Suprapubic skin (tissue), 4 donors: ENCODE measurements at regions not wholly inside any gene's neighbourhood (a gene's known extent, or its start where the extent isn't known, plus 50 kb on each side); places are given as distances from the start of the nearest gene placed in this dataset.
"Not testable (repeated sequence)": the region's sequence is repeated elsewhere in the genome, so short reads cannot be mapped to it uniquely, and the experiment has no call there.

Experiments
- POLR2A ChIP-seq, 2 donors: fragments of 450-650 bp; IDR thresholded peaks; one replicate each; pipeline ENCODE4 v1.6.1; 2017; ENCODE audit warnings: antibody characterized with exemption in 2 of 2, mild to moderate bottlenecking in 2 of 2, moderate library complexity in 2 of 2
- POLR2AphosphoS5 ChIP-seq, 3 donors: sonication (generic); formaldehyde crosslinking; IDR thresholded peaks; one replicate each; pipeline ENCODE4 v1.6.1; 2017; ENCODE audit warnings: antibody characterized with exemption in 3 of 3
- TF ChIP-seq, protein P1 (sequence below), 2 donors: fragments of 200-600 bp in 1 of 2; fragments of 450-650 bp in 1 of 2; sonication (generic) in 1 of 2; IDR thresholded peaks; one replicate each; pipeline ENCODE4 v1.5.1; 2016 to 2019; ENCODE audit warnings: antibody characterized with exemption in 2 of 2, mild to moderate bottlenecking in 1 of 2, moderate library complexity in 1 of 2

DNA sequence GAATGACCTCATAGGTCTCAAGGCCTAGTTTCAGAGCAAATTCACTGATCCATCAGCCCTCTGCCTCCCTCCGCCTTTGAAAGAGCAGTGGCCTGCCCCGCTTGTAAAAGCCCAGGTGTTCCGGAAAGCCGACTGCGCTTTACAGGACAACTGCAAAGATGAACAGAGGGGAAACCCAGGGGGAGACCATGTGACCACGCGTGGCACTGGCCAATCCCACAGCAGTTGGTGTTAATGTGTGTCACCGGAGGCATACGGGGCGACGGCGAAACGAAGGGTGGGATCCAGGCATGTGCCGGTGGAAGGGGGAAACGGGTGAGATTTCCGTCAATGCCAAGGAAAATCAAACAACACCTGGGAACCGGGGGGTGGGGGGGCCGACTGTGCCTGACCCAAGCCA is 684.4 kb upstream of the TPTE start:
- TF ChIP-seq, protein P1, sequence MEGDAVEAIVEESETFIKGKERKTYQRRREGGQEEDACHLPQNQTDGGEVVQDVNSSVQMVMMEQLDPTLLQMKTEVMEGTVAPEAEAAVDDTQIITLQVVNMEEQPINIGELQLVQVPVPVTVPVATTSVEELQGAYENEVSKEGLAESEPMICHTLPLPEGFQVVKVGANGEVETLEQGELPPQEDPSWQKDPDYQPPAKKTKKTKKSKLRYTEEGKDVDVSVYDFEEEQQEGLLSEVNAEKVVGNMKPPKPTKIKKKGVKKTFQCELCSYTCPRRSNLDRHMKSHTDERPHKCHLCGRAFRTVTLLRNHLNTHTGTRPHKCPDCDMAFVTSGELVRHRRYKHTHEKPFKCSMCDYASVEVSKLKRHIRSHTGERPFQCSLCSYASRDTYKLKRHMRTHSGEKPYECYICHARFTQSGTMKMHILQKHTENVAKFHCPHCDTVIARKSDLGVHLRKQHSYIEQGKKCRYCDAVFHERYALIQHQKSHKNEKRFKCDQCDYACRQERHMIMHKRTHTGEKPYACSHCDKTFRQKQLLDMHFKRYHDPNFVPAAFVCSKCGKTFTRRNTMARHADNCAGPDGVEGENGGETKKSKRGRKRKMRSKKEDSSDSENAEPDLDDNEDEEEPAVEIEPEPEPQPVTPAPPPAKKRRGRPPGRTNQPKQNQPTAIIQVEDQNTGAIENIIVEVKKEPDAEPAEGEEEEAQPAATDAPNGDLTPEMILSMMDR (IDR thresholded peaks at IDR 0.05) = not testable (repeated sequence)
- TF ChIP-seq POLR2AphosphoS5, POLR2A (IDR thresholded peaks at IDR 0.05): not testable (repeated sequence)
